Esophagus (tissue), 2 donors: ENCODE measurements at regions not wholly inside any gene's neighbourhood (a gene's known extent, or its start where the extent isn't known, plus 50 kb on each side); places are given as distances from the start of the nearest gene placed in this dataset.

Source experiments
- H3K27ac ChIP-seq, 2 donors: one replicate each; pipeline ENCODE4 v1.5.1; 2013; ENCODE audit warnings: low read depth in 2 of 2, mild to moderate bottlenecking in 2 of 2, inconsistent platforms in 1 of 2, low read length in 1 of 2, moderate library complexity in 1 of 2
- H3K27me3 ChIP-seq, 2 donors: one replicate each; pipeline ENCODE4 v1.6.1; 2013; ENCODE audit warnings: low read length in 2 of 2, control low read depth in 1 of 2, mild to moderate bottlenecking in 1 of 2; ENCODE audit not compliant: insufficient read depth in 2 of 2, control insufficient read depth in 1 of 2
- H3K36me3 ChIP-seq, 2 donors: one replicate each; pipeline ENCODE4 v1.6.1; 2013; ENCODE audit warnings: low read length in 1 of 2; ENCODE audit not compliant: control insufficient read depth in 2 of 2, insufficient read depth in 2 of 2
- H3K4me1 ChIP-seq, 2 donors: one replicate each; pipeline ENCODE4 v1.6.1; 2013; ENCODE audit warnings: low read length in 1 of 2; ENCODE audit not compliant: control insufficient read depth in 2 of 2, insufficient read depth in 2 of 2
- H3K4me3 ChIP-seq, 2 donors: one replicate each; pipeline ENCODE4 v1.5.1; 2013; ENCODE audit warnings: low read length in 2 of 2, mild to moderate bottlenecking in 2 of 2, low read depth in 1 of 2, moderate library complexity in 1 of 2
- H3K9me3 ChIP-seq, 2 donors: one replicate each; pipeline ENCODE4 v1.6.1; 2013; ENCODE audit warnings: mild to moderate bottlenecking in 2 of 2, low read depth in 1 of 2, low read length in 1 of 2, moderate library complexity in 1 of 2; ENCODE audit not compliant: control insufficient read depth in 2 of 2, insufficient read depth in 1 of 2
- WGBS, 2 donors: extraction: QIAGEN DNeasy Blood & Tissue Kit; methylation state at CpG; one replicate each; pipeline ENCODE4 v1.1.7; 2013; 5-methylcytosine and 5-hydroxymethylcytosine counted together
- donor health status: healthy with polysubstance abuse.
- donor health status: Bipolar disorder and iron deficiency.

- Histone ChIP-seq H3K4me1 (no peaks in the 10 kb centered on the region), H3K4me3 (no peak overlapping the region), H3K36me3 (no peaks in the 10 kb centered on the region), H3K9me3 (no peaks in the 10 kb centered on the region), H3K27me3 (peaks cover 0 to 3% of the 10 kb centered on the region in 2 donors), H3K27ac (no peak overlapping the region)
- WGBS, 2 donors = 87 to 88% methylated on average over 7 of the region's 7 CpGs
These were observed 421.7 kb upstream of the KIF2A start for GRCh38 chr5:61884252-61884855.

- Histone ChIP-seq H3K27ac (no peak overlapping the region), H3K4me1 (no peaks in the 10 kb centered on the region), H3K27me3 (peaks cover 0 to 3% of the 10 kb centered on the region in 2 donors), H3K36me3 (no peaks in the 10 kb centered on the region), H3K4me3 (no peak overlapping the region), H3K9me3 (no peaks in the 10 kb centered on the region)
These were observed 419.8 kb upstream of the KIF2A start for GRCh38 chr5:61886214-61886613.

GRCh38 chr5:61887271-61887670 is 418.7 kb upstream of the KIF2A start:
- no peaks in the 10 kb centered on the region for H3K9me3 ChIP-seq
- H3K4me1 ChIP-seq = no peaks in the 10 kb centered on the region
- H3K4me3 ChIP-seq = no peak overlapping the region
- peaks cover 0 to 3% of the 10 kb centered on the region in 2 donors for H3K27me3 ChIP-seq
- 96 to 100% methylated on average over 1 of the region's 1 CpG for WGBS, 2 donors
- H3K27ac ChIP-seq = no peak overlapping the region
- no peaks in the 10 kb centered on the region for H3K36me3 ChIP-seq

- Histone ChIP-seq H3K27me3 (no peaks in the 10 kb centered on the region), H3K4me1 (no peaks in the 10 kb centered on the region)
- WGBS, 2 donors = 67 to 69% methylated on average over 1 of the region's 1 CpG
These were observed 412.0 kb upstream of the KIF2A start for GRCh38 chr5:61894046-61894445.

DNA sequence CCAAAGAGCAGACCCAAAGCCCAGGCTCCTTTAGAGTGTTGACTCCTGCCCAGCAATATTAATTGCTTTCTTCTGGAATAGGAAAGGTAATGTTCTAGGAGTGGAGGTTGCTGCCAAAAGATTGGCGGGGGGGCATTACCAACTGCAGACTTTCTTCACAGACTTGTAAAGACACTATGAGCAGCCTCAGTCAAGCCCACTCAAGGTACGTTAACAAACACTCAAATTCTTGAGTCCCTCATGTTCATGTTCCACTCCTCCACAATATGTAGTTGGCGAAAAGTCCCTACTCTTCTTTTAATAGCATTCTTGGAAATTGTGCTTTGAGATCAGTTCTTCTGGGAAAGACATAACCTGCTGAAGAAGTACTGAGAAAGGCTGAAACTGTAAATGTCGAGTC is 409.2 kb upstream of the KIF2A start:
- 80 to 81% methylated on average over 4 of the region's 4 CpGs for WGBS, 2 donors
- Histone ChIP-seq H3K9me3 (no peaks in the 10 kb centered on the region), H3K4me3 (no peak overlapping the region), H3K4me1 (no peaks in the 10 kb centered on the region), H3K27me3 (no peaks in the 10 kb centered on the region), H3K36me3 (no peaks in the 10 kb centered on the region), H3K27ac (no peak overlapping the region)

More at GRCh38 chr5:61894046-61894445, 412.0 kb upstream of the KIF2A start:
- Histone ChIP-seq H3K27ac (no peak overlapping the region), H3K9me3 (no peaks in the 10 kb centered on the region), H3K36me3 (no peaks in the 10 kb centered on the region), H3K4me3 (no peak overlapping the region)

- no peaks in the 10 kb centered on the region for H3K27me3 ChIP-seq
- no peak overlapping the region for H3K4me3 ChIP-seq
These were observed 408.8 kb upstream of the KIF2A start for GRCh38 chr5:61897251-61897650.

DNA sequence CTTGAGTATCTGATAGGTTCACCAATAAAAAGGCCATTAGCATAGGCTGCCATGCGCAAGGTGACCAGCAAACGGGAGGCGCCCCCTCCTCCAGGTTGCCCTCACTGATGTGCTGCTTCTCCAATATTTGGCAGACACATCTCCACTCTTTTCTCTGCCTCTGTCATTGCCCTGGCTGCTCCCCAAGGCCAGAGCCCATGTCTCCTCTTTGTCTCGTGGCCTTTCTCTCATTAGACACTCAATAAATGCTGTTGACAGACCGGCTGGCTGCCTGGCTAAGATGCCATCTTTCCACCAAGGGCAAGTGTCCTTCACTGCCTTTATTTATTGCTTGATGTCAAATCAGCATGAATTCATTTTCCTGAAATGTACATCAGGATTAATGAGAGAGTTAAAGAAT is 404.0 kb upstream of the KIF2A start:
- H3K9me3 ChIP-seq = no peaks in the 10 kb centered on the region
- no peak overlapping the region for H3K27ac ChIP-seq
- H3K4me3 ChIP-seq = no peak overlapping the region
- H3K4me1 ChIP-seq = no peaks in the 10 kb centered on the region
- H3K27me3 ChIP-seq = no peaks in the 10 kb centered on the region
- 89% methylated on average over 5 of the region's 5 CpGs for WGBS, 2 donors
- H3K36me3 ChIP-seq = no peaks in the 10 kb centered on the region

More at GRCh38 chr5:61897251-61897650, 408.8 kb upstream of the KIF2A start:
- Histone ChIP-seq H3K36me3 (no peaks in the 10 kb centered on the region), H3K27ac (no peak overlapping the region), H3K9me3 (no peaks in the 10 kb centered on the region), H3K4me1 (no peaks in the 10 kb centered on the region)

DNA sequence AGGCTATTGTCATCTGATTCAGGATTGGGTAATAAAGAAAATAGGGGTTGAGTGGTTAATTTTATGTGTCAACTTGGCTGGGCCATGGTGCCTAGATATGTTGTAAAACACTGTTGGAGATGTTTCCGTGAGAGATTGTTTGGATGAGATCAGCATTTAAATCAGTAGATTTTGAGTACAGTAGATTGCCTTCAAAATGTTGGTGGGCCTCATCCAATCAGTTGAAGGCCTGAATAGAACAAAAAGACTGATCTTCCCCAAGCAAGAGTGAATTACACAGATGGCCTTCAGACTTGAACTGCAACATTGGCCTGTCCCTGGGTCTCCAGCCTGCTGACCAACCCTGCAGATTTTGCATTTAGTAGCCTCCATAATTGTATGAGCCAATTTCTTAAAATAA is 401.3 kb upstream of the KIF2A start:
- WGBS, 2 donors = 89 to 96% methylated on average over 1 of the region's 1 CpG
- Histone ChIP-seq H3K4me1 (no peaks in the 10 kb centered on the region), H3K9me3 (no peaks in the 10 kb centered on the region), H3K4me3 (no peak overlapping the region), H3K27me3 (no peaks in the 10 kb centered on the region), H3K27ac (no peak overlapping the region), H3K36me3 (no peaks in the 10 kb centered on the region)

GRCh38 chr5:61905613-61906012 is 400.4 kb upstream of the KIF2A start:
- Histone ChIP-seq H3K27me3 (no peaks in the 10 kb centered on the region), H3K9me3 (no peaks in the 10 kb centered on the region), H3K27ac (no peak overlapping the region), H3K36me3 (no peaks in the 10 kb centered on the region), H3K4me3 (no peak overlapping the region), H3K4me1 (no peaks in the 10 kb centered on the region)
- WGBS, 2 donors = 72 to 75% methylated on average over 3 of the region's 3 CpGs

DNA sequence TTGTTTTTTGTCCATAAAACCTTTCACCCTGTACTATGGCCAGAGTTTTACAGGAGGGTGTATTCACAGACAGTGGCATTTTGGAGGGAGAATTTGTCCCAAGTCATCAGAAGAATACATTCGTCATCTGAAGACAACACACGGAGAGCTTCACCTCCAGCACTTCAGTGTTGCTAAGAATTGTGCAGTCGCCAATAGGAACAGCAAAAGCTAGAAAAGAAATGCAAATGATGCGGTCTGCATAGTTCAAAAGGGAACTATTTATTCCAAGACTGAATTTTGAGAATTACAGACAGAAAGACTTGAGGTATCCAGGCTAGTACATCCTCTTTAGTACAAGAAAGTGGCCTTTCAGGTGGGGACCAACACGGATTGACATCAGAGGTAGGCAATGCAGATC is 399.2 kb upstream of the KIF2A start:
- no peak overlapping the region for H3K27ac ChIP-seq
- H3K4me3 ChIP-seq = no peak overlapping the region
- no peaks in the 10 kb centered on the region for H3K36me3 ChIP-seq
- no peaks in the 10 kb centered on the region for H3K9me3 ChIP-seq
- H3K27me3 ChIP-seq = no peaks in the 10 kb centered on the region
- H3K4me1 ChIP-seq = no peaks in the 10 kb centered on the region
- 80 to 84% methylated on average over 5 of the region's 5 CpGs for WGBS, 2 donors
